H1 (cell line): ENCODE measurements at regions not wholly inside any gene's neighbourhood (a gene's known extent, or its start where the extent isn't known, plus 50 kb on each side); places are given as distances from the start of the nearest gene placed in this dataset.

Experiments
- CTCF ChIA-PET: fragments of 300-600 bp; sonication (Branson Sonifier 250); formaldehyde crosslinking; loops from one replicate; lab custom pipeline; 2021; ENCODE audit not compliant: partially characterized antibody; lab: Charles Lee
- POLR2A ChIA-PET: fragments of 300-600 bp; sonication (Branson Sonifier 250); formaldehyde crosslinking; loops from one replicate; lab custom pipeline; 2021; ENCODE audit warnings: inconsistent platforms; ENCODE audit not compliant: partially characterized antibody; lab: Charles Lee
- DNase-seq, 2 experiments: peaks; one replicate each; pipeline versions ENCODE4 v3.0.0 to v3.0.0-alpha.2; 2010 to 2022; ENCODE audit warnings: low spot score in 2 of 2, low read depth in 1 of 2, mixed read lengths in 1 of 2
- FAIRE-seq: peaks from 2 replicates; lab custom pipeline; 2011; peaks lifted over from hg19 to GRCh38; lab: Jason Lieb, UNC
- H2AFZ ChIP-seq: 2 replicates; pipeline ENCODE4 v1.8.1; 2012; ENCODE audit warnings: low read length, inconsistent platforms
- H2AK5ac ChIP-seq: 2 replicates; pipeline ENCODE4 v1.6.1; 2013; ENCODE audit warnings: low read depth, low read length
- H2BK120ac ChIP-seq: replicated peaks from 2 replicates; pipeline ENCODE3; 2013; ENCODE audit warnings: low read depth, low read length, inconsistent platforms
- H2BK12ac ChIP-seq: 2 replicates; pipeline ENCODE4 v1.6.1; 2013; ENCODE audit warnings: low read depth, low read length
- H2BK15ac ChIP-seq: 2 replicates; pipeline ENCODE4 v1.6.1; 2013; ENCODE audit warnings: low read length
- H2BK20ac ChIP-seq: 2 replicates; pipeline ENCODE4 v1.6.1; 2013; ENCODE audit warnings: low read length
- H2BK5ac ChIP-seq: 2 replicates; pipeline ENCODE4 v1.6.1; 2013; ENCODE audit warnings: low read depth, low read length
- H3K14ac ChIP-seq: 2 replicates; pipeline ENCODE4 v1.6.1; 2013; ENCODE audit warnings: inconsistent platforms; ENCODE audit not compliant: insufficient read length
- H3K18ac ChIP-seq: 2 replicates; pipeline ENCODE4 v1.6.1; 2013; ENCODE audit warnings: low read length; ENCODE audit errors: extremely low read depth
- H3K23ac ChIP-seq: 2 replicates; pipeline ENCODE4 v1.6.1; 2013; ENCODE audit warnings: inconsistent platforms; ENCODE audit not compliant: insufficient read length
- H3K23me2 ChIP-seq: 2 replicates; pipeline ENCODE4 v1.6.1; 2013; ENCODE audit warnings: low read depth, low read length
- H3K27ac ChIP-seq: 2 replicates; pipeline ENCODE4 v1.6.1; 2011; ENCODE audit warnings: low read depth, low read length, inconsistent platforms
- H3K27me3 ChIP-seq, 4 experiments: replicated peaks in 1 of 4; 1 replicate in 1 of 4; 2 replicates in 3 of 4; pipeline versions ENCODE4 v1.6.1 to v1.8.1; 2011 to 2013; ENCODE audit warnings: low read length in 3 of 4, mild to moderate bottlenecking in 3 of 4, inconsistent platforms in 2 of 4, mixed read lengths in 2 of 4, moderate library complexity in 1 of 4; ENCODE audit not compliant: control insufficient read depth in 3 of 4, insufficient read depth in 3 of 4; ENCODE audit errors: extremely low read depth in 1 of 4
- H3K36me3 ChIP-seq, 4 experiments: 2 replicates each; pipeline versions ENCODE4 v1.6.1 to v1.8.1; 2011 to 2013; ENCODE audit warnings: mild to moderate bottlenecking in 4 of 4, low read length in 3 of 4, moderate library complexity in 2 of 4, control low read depth in 1 of 4, inconsistent platforms in 1 of 4; ENCODE audit not compliant: insufficient read depth in 4 of 4, control insufficient read depth in 2 of 4
- H3K4ac ChIP-seq: replicated peaks from 2 replicates; pipeline ENCODE3; 2013; ENCODE audit warnings: low read length, low read depth, mixed read lengths, inconsistent platforms; ENCODE audit not compliant: insufficient read length
- H3K4me1 ChIP-seq, 4 experiments: replicated peaks in 1 of 4; 1 replicate in 1 of 4; 2 replicates in 3 of 4; pipeline versions ENCODE4 v1.6.1 to v1.8.1; 2011 to 2013; ENCODE audit warnings: low read length in 3 of 4, inconsistent platforms in 2 of 4, mixed read lengths in 1 of 4; ENCODE audit not compliant: insufficient read depth in 4 of 4, control insufficient read depth in 3 of 4
- H3K4me2 ChIP-seq, 2 experiments: 2 replicates each; pipeline versions ENCODE4 v1.6.1 to v1.8.1; 2011 to 2013; ENCODE audit warnings: low read depth in 2 of 2, low read length in 2 of 2, control low read depth in 1 of 2, inconsistent platforms in 1 of 2, mild to moderate bottlenecking in 1 of 2; ENCODE audit not compliant: insufficient read depth in 1 of 2
- H3K4me3 ChIP-seq, 4 experiments: fragments of 200-600, 300-600 bp in 1 of 4; sonication (generic), shearing (Covaris generic), sonication (Bioruptor Twin) in 1 of 4; 2 replicates each; pipeline versions ENCODE4 v1.5.1 to v1.8.1; 2011 to 2016; ENCODE audit warnings: low read length in 4 of 4, low read depth in 3 of 4, control low read depth in 2 of 4, inconsistent platforms in 2 of 4, mild to moderate bottlenecking in 2 of 4, mixed read lengths in 1 of 4, moderate library complexity in 1 of 4; ENCODE audit not compliant: insufficient read depth in 2 of 4; ENCODE audit errors: extremely low read depth in 1 of 4
- H3K56ac ChIP-seq: replicated peaks from 2 replicates; pipeline ENCODE3; 2013; ENCODE audit warnings: low read depth, mild to moderate bottlenecking, mixed read lengths, low read length, inconsistent platforms; ENCODE audit not compliant: insufficient read length
- H3K79me1 ChIP-seq: 2 replicates; pipeline ENCODE4 v1.6.1; 2013; ENCODE audit warnings: low read depth, low read length, control low read depth
- H3K79me2 ChIP-seq, 2 experiments: 2 replicates each; pipeline versions ENCODE4 v1.6.1 to v1.8.1; 2012 to 2013; ENCODE audit warnings: low read length in 2 of 2, mild to moderate bottlenecking in 2 of 2, inconsistent platforms in 1 of 2; ENCODE audit not compliant: insufficient read depth in 2 of 2, control insufficient read depth in 1 of 2
- H3K9ac ChIP-seq, 4 experiments: replicated peaks in 1 of 4; 1 replicate in 1 of 4; 2 replicates in 3 of 4; pipeline versions ENCODE4 v1.6.1 to v1.8.1; 2011 to 2013; ENCODE audit warnings: low read depth in 3 of 4, low read length in 3 of 4, control low read depth in 2 of 4, mild to moderate bottlenecking in 2 of 4, moderate library complexity in 2 of 4, inconsistent platforms in 1 of 4; ENCODE audit errors: extremely low read depth in 1 of 4
- H3K9me3 ChIP-seq, 2 experiments: 2 replicates each; pipeline versions ENCODE4 v1.6.1 to v1.8.1; 2012 to 2013; ENCODE audit warnings: mild to moderate bottlenecking in 2 of 2, moderate library complexity in 2 of 2, control low read depth in 1 of 2, inconsistent platforms in 1 of 2, low read depth in 1 of 2, low read length in 1 of 2, mixed read lengths in 1 of 2; ENCODE audit not compliant: insufficient read depth in 2 of 2
- H4K20me1 ChIP-seq, 2 experiments: replicated peaks in 1 of 2; 2 replicates each; pipeline versions ENCODE3 to v1.8.1; 2011 to 2013; ENCODE audit warnings: inconsistent platforms in 2 of 2, low read length in 2 of 2, mild to moderate bottlenecking in 1 of 2; ENCODE audit not compliant: insufficient read depth in 2 of 2, control insufficient read depth in 1 of 2
- H4K5ac ChIP-seq: 2 replicates; pipeline ENCODE4 v1.6.1; 2013; ENCODE audit warnings: low read length, low read depth, mixed read lengths, inconsistent platforms; ENCODE audit not compliant: insufficient read length
- H4K8ac ChIP-seq: 2 replicates; pipeline ENCODE4 v1.8.0; 2013; ENCODE audit warnings: mild to moderate bottlenecking, moderate library complexity, low read length, inconsistent platforms; ENCODE audit not compliant: insufficient read depth; ENCODE audit errors: extremely low read depth
- H4K91ac ChIP-seq: replicated peaks from 2 replicates; pipeline ENCODE3; 2013; ENCODE audit warnings: low read length, mixed read lengths, inconsistent platforms; ENCODE audit not compliant: insufficient read length
- BCL11A ChIP-seq, 2 experiments: IDR thresholded peaks; one replicate each; pipeline ENCODE4 v1.6.1; 2011; ENCODE audit warnings: low read depth in 2 of 2, low read length in 2 of 2, mild to moderate bottlenecking in 2 of 2
- CREB1 ChIP-seq: IDR thresholded peaks from 2 replicates; pipeline ENCODE4 v1.6.1; 2012; ENCODE audit warnings: inconsistent platforms
- GTF2F1 ChIP-seq: IDR thresholded peaks from 2 replicates; pipeline ENCODE4 v1.6.1; 2012; ENCODE audit warnings: low read depth, low read length, improper control_type of control experiment, borderline replicate concordance
- HDAC6 ChIP-seq: IDR thresholded peaks from one replicate; pipeline ENCODE4 v1.7.1; 2012; ENCODE audit warnings: low read depth, mild to moderate bottlenecking, inconsistent platforms, low read length, moderate library complexity
- JUND ChIP-seq: IDR thresholded peaks from 2 replicates; pipeline ENCODE4 v1.6.1; 2011; ENCODE audit warnings: mild to moderate bottlenecking, improper control_type of control experiment, low read length
- KDM5A ChIP-seq: fragments of 200-600 bp; IDR thresholded peaks from 2 replicates; pipeline ENCODE4 v1.7.1; 2012; ENCODE audit warnings: mild to moderate bottlenecking, low read length, inconsistent platforms, mixed read lengths
- MAFK ChIP-seq: IDR thresholded peaks from 2 replicates; pipeline ENCODE4 v1.6.1; 2012; ENCODE audit warnings: low read depth, mild to moderate bottlenecking, improper control_type of control experiment, low read length
- RFX5 ChIP-seq: IDR thresholded peaks from 2 replicates; pipeline ENCODE4 v1.6.1; 2011; ENCODE audit warnings: low read depth, low read length, improper control_type of control experiment, borderline replicate concordance
- TAF7 ChIP-seq: optimal IDR thresholded peaks from 2 replicates; pipeline ENCODE3; 2011; ENCODE audit warnings: low read depth, mild to moderate bottlenecking, inconsistent platforms, low read length, moderate library complexity, borderline replicate concordance
- WGBS, 2 experiments: shearing (Covaris generic) in 1 of 2; methylation state at CpG; one replicate each; pipeline versions ENCODE4 v1.1.6 to v1.1.7; 2013 to 2015; ENCODE audit warnings: low lambda C conversion rate in 2 of 2, mixed read lengths in 2 of 2, inconsistent platforms in 1 of 2, low coverage in 1 of 2, missing lambda C conversion rate in 1 of 2; ENCODE audit not compliant: insufficient replicate concordance in 2 of 2, insufficient coverage in 1 of 2, insufficient read length in 1 of 2; ENCODE audit errors: extremely low coverage in 1 of 2, missing lambda C conversion rate in 1 of 2; 5-methylcytosine and 5-hydroxymethylcytosine counted together
- TF ChIP-seq, protein P1 (sequence below): IDR thresholded peaks from 2 replicates; pipeline ENCODE4 v1.6.1; 2011; ENCODE audit warnings: low read depth, mild to moderate bottlenecking, low read length; ENCODE audit not compliant: insufficient read depth
- TF ChIP-seq, protein P2 (sequence below), 3 experiments: IDR thresholded peaks; 1 replicate in 2 of 3; 2 replicates in 1 of 3; pipeline versions ENCODE4 v1.5.1 to v1.6.1; 2011; ENCODE audit warnings: low read length in 3 of 3, mild to moderate bottlenecking in 3 of 3, inconsistent platforms in 2 of 3, low read depth in 1 of 3, moderate library complexity in 1 of 3; ENCODE audit not compliant: insufficient read depth in 1 of 3; ENCODE audit errors: control extremely low read depth in 1 of 3

DNA sequence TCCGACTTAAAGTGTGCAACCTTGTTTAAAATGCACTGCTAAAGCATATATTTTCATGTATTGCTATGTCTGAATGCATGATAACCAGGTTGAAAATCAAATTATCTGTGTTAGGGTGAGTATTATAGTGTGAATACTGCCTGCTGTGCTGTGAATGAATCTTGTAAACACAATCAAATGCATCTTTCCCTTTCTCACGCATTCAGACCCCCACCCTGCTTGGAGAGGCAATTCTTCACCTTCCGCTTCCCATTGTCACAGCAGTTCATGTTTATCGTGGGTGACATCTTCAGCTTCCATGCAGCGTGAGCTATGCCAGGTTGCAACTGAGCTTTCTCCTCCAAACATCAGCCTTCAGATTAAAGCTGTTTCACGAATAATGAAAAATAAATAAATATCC is 418.0 kb downstream of the MEIS1 start:
- H3K27me3 ChIP-seq: no peaks in the 10 kb centered on the region
- no peak overlapping the region for H2BK12ac ChIP-seq
- no peaks in the 10 kb centered on the region for H3K23me2 ChIP-seq
- H2BK15ac ChIP-seq: no peak overlapping the region
- no peak overlapping the region for H4K91ac ChIP-seq
- no peak overlapping the region for H4K5ac ChIP-seq
- no peak overlapping the region for H3K56ac ChIP-seq
- FAIRE-seq: no peak
- H2BK120ac ChIP-seq: no peak overlapping the region
- no peak overlapping the region for H3K9ac ChIP-seq
- no peak overlapping the region for H3K4me3 ChIP-seq
- no peaks in the 10 kb centered on the region for H3K9me3 ChIP-seq
- POLR2A ChIA-PET: no interaction called here
- TF ChIP-seq KDM5A (no peak), HDAC6 (no peak), CREB1 (no peak), BCL11A (IDR thresholded peaks at IDR 0.05; ENCODE audit: low read depth in 2 of 2, low read length in 2 of 2) (no peak), MAFK (no peak), JUND (no peak), TAF7 (no peak), RFX5 (no peak), GTF2F1 (no peak)
- TF ChIP-seq, protein P1, sequence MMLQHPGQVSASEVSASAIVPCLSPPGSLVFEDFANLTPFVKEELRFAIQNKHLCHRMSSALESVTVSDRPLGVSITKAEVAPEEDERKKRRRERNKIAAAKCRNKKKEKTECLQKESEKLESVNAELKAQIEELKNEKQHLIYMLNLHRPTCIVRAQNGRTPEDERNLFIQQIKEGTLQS: no peak
- TF ChIP-seq, protein P2, sequence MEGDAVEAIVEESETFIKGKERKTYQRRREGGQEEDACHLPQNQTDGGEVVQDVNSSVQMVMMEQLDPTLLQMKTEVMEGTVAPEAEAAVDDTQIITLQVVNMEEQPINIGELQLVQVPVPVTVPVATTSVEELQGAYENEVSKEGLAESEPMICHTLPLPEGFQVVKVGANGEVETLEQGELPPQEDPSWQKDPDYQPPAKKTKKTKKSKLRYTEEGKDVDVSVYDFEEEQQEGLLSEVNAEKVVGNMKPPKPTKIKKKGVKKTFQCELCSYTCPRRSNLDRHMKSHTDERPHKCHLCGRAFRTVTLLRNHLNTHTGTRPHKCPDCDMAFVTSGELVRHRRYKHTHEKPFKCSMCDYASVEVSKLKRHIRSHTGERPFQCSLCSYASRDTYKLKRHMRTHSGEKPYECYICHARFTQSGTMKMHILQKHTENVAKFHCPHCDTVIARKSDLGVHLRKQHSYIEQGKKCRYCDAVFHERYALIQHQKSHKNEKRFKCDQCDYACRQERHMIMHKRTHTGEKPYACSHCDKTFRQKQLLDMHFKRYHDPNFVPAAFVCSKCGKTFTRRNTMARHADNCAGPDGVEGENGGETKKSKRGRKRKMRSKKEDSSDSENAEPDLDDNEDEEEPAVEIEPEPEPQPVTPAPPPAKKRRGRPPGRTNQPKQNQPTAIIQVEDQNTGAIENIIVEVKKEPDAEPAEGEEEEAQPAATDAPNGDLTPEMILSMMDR (IDR thresholded peaks at IDR 0.05; ENCODE audit: control extremely low read depth in 1 of 3, insufficient read depth in 1 of 3, low read depth in 1 of 3, low read length in 3 of 3): no peak
- no peak overlapping the region for H2BK5ac ChIP-seq
- H4K8ac ChIP-seq: no peak overlapping the region
- CTCF ChIA-PET: interaction anchor here (1.0 kb wide), 1 partner anchor 11 kb away, joined by 3 read pairs; no protein-coding TSS in a partner anchor
- WGBS, 2 experiments: 90% methylated on average over 6 of the region's 6 CpGs; no CpG with 5 or more reads in 1 of the 2 experiments
- no peak overlapping the region for H3K18ac ChIP-seq
- no peaks in the 10 kb centered on the region for H3K79me2 ChIP-seq
- peaks cover 0 to 2% (median 0%) of the 10 kb centered on the region in 4 experiments; a peak in 2 of 7 replicates for H3K4me1 ChIP-seq
- no peak overlapping the region for H3K23ac ChIP-seq
- H3K4me2 ChIP-seq: no peak overlapping the region
- H4K20me1 ChIP-seq: no peaks in the 10 kb centered on the region
- H3K36me3 ChIP-seq: no peaks in the 10 kb centered on the region
- no peak overlapping the region for H3K27ac ChIP-seq
- 0 out of 2 replicates have a peak overlapping the region, but pooled peaks have one; percentile 40 for H2AFZ ChIP-seq
- H3K4ac ChIP-seq: no peak overlapping the region
- no peak overlapping the region for H2BK20ac ChIP-seq
- no peak overlapping the region for H3K14ac ChIP-seq
- no peak overlapping the region for H2AK5ac ChIP-seq
- no peaks in the 10 kb centered on the region for H3K79me1 ChIP-seq
- DNase-seq: no peak
